ENCODE measurements at regions not wholly inside any gene's neighbourhood (a gene's known extent, or its start where the extent isn't known, plus 50 kb on each side); places are given as distances from the start of the nearest gene placed in this dataset.
"Not testable (repeated sequence)": the region's sequence is repeated elsewhere in the genome, so short reads cannot be mapped to it uniquely, and the experiment has no call there.

DNA sequence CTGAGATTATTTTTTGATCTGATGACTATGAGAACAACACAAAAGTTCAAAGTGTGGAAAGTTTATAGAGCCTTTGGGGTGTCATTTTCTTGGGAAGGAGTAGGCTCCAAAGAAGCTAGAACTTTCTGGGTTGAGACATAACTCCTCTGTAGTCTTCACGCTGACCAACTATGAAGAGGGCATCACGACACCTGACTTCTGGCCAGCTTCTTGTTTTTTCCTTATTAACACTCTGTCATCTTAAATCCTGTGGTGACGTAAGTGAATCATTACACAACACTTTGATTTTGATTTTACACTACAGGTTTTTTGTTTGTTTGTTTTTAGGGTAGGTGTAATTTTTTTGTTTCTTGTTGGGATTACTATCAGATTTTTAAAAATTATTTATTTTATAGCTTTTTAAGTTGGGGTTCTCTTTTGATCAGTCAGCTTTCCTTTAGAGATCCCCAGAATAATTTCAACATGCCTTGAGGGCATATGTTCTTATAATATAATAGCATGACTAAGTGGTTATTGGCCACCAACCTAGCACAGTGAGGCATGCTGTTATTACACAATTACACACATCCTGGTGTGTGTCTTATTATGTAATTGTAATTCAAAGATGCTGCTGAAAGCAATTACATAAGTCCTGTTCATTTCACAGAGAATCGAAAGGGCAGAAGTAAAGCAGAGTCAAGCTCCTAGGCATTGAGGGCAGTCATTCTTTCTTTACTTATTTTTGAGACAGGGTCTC is 281.6 kb upstream of the NOTCH2NLA start:
- DNase-seq (ENCODE audit: low read depth) = not testable (repeated sequence)

DNA sequence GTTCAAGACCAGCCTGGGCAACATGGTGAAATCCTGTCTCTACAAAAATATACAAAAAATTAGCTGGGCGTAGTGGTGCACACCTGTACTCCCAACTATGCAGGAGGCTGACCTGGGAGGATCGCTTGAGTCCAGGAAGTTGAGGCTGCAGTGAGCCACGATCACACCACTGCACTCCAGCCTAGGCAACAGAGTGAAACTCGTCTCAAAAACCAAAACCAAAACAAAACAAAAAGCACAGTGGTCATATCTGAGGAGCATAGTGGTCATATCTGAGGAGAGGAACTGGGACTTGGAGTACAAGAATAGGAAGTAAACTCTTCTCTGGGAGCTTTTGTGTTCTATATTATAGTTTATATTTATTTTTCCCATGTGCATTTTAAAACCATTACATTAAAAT is 275.3 kb upstream of the NOTCH2NLA start:
- not testable (repeated sequence) for DNase-seq (ENCODE audit: low read depth)

DNA sequence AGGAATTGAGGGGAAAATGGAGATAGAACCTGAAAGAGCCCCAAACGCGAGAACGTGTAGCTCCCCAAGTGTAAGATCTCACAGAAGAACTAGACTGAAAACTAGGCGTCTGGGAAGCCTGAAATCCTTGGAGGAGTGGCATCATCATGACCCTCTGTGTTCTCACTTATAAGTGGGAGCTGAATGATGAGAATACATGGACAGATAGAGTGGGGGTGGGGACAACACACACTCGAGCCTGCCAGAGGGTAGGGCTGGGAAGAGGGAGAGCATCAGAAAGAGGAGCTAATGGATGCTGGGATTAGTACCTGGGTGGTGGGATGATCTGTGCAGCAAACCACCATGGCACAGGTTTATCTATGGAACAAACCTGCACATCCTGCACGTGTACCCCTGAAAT is 258.7 kb upstream of the NOTCH2NLA start:
- DNase-seq (ENCODE audit: low read depth) = not testable (repeated sequence)

GRCh38 chr1:146487155-146487554 is 258.3 kb upstream of the NOTCH2NLA start:
- not testable (repeated sequence) for DNase-seq (ENCODE audit: low read depth)

DNA sequence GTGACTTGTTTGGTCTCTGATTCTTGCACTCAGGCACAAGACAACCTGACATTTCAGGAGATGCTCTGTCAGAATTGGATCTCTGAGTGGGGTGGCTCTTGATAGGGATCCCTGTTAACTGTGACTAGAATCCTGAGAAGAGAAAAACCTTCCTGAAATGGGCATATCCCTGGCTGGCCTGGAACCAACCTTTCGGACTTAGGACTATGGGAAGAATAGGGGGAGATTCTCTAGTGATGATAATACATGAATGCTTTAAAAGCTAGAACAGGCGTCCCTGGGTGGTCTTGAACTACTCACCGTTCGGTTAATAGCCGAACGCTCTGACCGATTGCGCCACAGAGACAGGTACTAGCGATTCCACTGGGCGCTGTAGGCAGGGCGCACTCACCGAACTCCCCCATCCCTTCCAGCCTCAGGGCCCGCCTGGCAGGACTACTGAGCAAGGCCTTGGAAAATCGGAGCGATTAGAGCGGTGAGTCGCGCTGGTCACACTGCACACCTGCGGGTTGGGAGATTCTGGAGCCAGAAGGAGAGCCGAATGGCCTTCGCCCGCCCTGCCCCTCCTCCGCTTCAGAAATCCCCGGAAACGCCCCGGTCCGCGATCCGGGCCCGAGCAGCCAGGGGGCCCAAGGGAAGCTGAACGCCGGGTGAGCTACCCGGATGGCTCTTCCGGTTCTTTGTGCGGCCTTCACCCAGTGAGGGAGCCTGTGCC is 257.6 kb upstream of the NOTCH2NLA start:
- not testable (repeated sequence) for DNase-seq (ENCODE audit: low read depth)

- not testable (repeated sequence) for DNase-seq (ENCODE audit: low read depth)
Measured at GRCh38 chr1:146484195-146484594, 255.4 kb upstream of the NOTCH2NLA start.

GRCh38 chr1:146479188-146479587 is 250.4 kb upstream of the NOTCH2NLA start:
- DNase-seq (ENCODE audit: low read depth) = not testable (repeated sequence)

- DNase-seq (ENCODE audit: low read depth) = not testable (repeated sequence)
Measured at GRCh38 chr1:146478125-146478720, 249.4 kb upstream of the NOTCH2NLA start.

DNA sequence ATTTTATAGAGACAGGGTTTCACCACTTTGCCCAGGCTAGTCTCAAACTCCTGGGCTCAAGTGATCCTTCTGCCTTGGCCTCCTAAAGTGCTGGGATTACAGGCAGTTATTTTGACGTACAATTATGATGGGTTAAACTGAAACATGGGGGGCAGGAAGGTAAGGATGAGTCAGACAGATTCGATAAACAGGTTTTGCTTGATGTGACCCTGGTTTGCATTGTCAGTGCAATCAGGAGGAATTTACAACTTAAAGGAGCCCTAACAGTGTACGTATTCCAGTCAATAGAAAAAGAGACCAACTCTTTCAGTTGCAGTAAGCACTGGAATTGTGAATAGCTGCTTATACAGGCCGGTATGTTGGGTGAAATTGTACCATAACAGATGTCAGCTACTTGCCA is 246.3 kb upstream of the NOTCH2NLA start:
- DNase-seq (ENCODE audit: low read depth) = not testable (repeated sequence)

- DNase-seq (ENCODE audit: low read depth) = not testable (repeated sequence)
Measured at GRCh38 chr1:146474216-146474615, 245.4 kb upstream of the NOTCH2NLA start.

- peak; percentile 66 for DNase-seq (ENCODE audit: low read depth)
Measured at GRCh38 chr1:146472192-146472861, 243.5 kb upstream of the NOTCH2NLA start.

GRCh38 chr1:146459939-146460338 is 231.1 kb upstream of the NOTCH2NLA start:
- DNase-seq (ENCODE audit: low read depth) = not testable (repeated sequence)

DNA sequence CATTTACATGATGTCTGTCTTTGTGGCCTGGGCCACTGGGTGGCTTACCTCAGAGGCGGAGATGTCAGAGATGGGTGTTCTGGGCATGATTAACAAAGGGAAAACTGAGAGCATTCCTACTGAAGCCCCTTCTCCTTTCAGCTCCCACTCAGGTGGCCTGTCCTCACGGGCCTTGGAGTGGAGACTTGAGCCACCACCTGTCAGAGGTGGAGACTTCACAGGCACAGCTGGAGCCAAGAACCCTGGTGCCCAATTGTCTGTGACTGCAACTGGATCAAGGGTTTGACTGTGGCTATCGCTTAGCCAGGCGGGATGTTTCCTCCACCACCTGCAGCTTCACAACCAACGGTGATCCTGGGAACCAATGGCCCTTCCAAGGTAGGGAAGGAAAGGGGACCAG is 230.5 kb upstream of the NOTCH2NLA start:
- not testable (repeated sequence) for DNase-seq (ENCODE audit: low read depth)

DNA sequence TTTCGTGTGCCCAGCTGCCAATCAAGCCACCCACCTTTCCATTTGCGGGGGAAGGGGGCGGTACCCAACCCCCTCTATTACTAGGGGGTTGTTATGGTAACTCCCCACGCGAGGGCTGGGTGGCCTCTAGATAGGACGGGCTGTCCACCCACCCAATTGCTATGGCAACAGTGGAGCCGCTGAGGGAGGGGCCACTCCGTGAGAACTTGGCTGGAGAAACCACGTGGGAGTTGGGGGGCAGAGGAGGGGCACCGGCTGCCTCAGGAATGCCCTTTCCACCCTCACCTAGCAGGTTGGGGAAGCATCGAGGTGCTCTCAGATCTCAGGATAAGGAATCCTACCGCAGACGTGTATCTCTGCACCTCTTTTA is 220.0 kb upstream of the NOTCH2NLA start:
- not testable (repeated sequence) for DNase-seq (ENCODE audit: low read depth)

DNA sequence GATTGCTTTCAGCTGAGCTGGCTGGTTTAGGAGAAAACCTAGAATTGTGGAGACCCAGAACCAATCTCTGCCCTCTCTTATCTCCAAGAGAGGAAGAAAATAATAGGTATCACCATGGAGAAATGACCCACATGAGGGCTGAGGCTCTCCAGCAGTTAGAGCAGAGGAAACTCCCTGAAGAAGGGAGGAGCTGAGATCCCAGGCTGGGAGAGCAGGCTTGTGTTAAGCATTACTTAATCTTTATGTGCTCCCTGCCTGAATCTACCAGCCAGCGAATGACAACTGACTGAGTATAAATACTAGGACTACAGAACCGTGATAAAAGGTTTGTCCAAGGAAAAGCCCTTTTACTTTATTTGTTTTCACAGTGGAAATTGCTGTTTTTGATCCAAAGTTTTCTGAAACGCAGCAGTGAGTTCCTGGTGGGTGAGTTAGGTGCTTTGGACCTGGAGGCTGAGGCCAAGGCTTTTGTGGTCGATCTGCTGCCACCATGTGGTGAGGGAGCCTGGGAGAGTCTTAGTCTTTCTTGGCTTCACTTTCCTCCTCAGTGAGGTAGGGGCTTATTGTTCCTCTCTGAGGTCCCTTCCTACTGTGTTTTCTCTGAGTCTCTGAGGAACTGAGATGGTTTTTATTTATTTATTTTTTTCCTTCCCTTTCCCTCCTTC is 219.5 kb upstream of the NOTCH2NLA start:
- DNase-seq (ENCODE audit: low read depth) = peak; percentile 20

DNA sequence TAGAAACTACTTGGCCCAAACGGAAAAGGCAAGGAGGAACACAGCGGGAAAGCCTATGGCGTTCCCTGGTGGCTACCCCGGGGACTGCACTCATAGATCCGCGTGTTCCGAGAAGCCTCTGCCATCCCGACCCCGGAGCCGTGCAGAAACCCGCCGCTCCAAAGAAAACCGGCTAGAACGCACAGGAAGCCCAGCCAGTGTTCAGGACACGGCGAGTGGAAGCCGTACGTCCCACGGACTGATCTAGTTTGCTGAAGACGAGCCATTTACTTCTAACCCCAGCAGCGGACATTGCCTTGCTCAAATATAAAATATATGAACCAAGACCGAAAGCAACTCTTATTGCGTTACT is 215.0 kb upstream of the NOTCH2NLA start:
- peak; percentile 6 for DNase-seq (ENCODE audit: low read depth)

DNA sequence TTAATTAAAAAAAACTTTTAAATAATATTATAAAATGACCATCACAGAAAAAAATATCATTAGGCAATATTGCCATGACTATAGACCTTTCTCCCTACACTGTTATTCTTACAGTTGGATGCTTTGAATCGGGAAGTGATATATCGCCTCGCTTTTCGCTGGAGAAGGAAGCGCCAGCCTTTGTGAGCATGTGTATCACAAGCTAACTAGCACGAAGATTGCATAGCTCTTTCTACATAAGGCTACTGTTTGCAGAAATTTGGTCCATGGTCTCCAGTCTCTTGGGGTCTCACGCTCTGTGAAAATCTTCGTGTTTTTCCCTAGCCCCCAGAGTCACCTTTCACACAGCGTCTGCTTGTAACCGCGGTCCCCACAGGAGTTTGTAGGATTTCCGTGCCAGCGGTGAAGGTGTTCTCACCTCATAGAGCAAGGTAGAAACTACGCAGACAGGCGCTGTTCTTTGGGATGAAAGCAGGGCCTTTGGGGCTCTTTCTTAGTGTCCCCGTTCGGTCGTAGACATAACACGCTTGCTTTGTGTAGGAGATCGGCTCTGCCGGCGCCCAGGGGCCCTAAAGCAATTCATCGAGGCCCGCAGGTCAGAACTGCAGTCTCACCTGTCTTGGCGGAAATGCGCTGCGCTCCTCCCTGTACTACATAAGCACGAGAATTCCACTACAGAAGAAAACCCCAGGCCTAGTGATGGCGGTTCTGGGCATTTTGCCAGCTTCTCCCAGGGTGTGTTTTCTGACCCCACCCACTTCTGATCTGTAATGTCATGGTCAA is 214.5 kb upstream of the NOTCH2NLA start:
- not testable (repeated sequence) for DNase-seq (ENCODE audit: low read depth)

- DNase-seq (ENCODE audit: low read depth) = not testable (repeated sequence)
Measured at GRCh38 chr1:146438543-146438942, 209.7 kb upstream of the NOTCH2NLA start.

- not testable (repeated sequence) for DNase-seq (ENCODE audit: low read depth)
Measured at GRCh38 chr1:146416642-146417041, 187.8 kb upstream of the NOTCH2NLA start.

- not testable (repeated sequence) for DNase-seq (ENCODE audit: low read depth)
Measured at GRCh38 chr1:146415017-146415416, 186.2 kb upstream of the NOTCH2NLA start.

- not testable (repeated sequence) for DNase-seq (ENCODE audit: low read depth)
Measured at GRCh38 chr1:146413911-146414310, 185.1 kb upstream of the NOTCH2NLA start.

Data from stimulated activated CD8-positive, alpha-beta memory T cell treated with anti-CD3 and anti-CD28 coated beads, Interleukin-4, amount 100 ng/mL, for 24 hours (primary cell).